Activated CD4-positive, alpha-beta T cell treated with anti-CD3 and anti-CD28 coated beads, Interleukin-2, amount 50 U/mL, for 48 hours (primary cell): ENCODE measurements at regions not wholly inside any gene's neighbourhood (a gene's known extent, or its start where the extent isn't known, plus 50 kb on each side); places are given as distances from the start of the nearest gene placed in this dataset.

ENCODE experiments used
- DNase-seq, 2 experiments: peaks; one replicate each; pipeline ENCODE4 v3.0.0-alpha.2; 2020

DNA sequence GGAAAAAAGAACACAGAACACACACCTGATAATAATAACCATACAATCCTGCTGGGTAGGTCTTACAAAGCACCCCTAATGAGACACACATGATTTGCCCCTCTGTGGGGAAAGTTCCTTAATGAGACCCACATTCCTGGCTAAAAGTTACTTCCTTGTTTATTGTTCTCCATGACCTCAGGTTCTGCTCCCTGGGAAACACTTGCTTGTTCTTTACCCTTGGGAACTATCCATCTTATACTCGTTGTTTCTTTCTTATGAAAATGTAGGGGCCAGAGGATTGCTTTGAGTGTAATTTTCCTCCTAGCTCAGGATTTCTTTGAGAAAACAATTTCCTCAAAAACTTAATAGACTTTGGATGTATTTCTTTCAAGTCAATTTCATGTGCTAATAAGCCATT, 52.1 kb upstream of the PCDH10 start:
- DNase-seq, result no peak
